ENCODE measurements at regions not wholly inside any gene's neighbourhood (a gene's known extent, or its start where the extent isn't known, plus 50 kb on each side); places are given as distances from the start of the nearest gene placed in this dataset.
"Not testable (repeated sequence)": the region's sequence is repeated elsewhere in the genome, so short reads cannot be mapped to it uniquely, and the experiment has no call there.

GRCh38 chr10:34013235-34013634 is 678.8 kb upstream of the NRP1 start:
- no peak for DNase-seq (ENCODE audit: low read depth, low spot score)
- TF ChIP-seq, protein P1, sequence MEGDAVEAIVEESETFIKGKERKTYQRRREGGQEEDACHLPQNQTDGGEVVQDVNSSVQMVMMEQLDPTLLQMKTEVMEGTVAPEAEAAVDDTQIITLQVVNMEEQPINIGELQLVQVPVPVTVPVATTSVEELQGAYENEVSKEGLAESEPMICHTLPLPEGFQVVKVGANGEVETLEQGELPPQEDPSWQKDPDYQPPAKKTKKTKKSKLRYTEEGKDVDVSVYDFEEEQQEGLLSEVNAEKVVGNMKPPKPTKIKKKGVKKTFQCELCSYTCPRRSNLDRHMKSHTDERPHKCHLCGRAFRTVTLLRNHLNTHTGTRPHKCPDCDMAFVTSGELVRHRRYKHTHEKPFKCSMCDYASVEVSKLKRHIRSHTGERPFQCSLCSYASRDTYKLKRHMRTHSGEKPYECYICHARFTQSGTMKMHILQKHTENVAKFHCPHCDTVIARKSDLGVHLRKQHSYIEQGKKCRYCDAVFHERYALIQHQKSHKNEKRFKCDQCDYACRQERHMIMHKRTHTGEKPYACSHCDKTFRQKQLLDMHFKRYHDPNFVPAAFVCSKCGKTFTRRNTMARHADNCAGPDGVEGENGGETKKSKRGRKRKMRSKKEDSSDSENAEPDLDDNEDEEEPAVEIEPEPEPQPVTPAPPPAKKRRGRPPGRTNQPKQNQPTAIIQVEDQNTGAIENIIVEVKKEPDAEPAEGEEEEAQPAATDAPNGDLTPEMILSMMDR (optimal IDR thresholded peaks at IDR 0.05 in 1 of 3, IDR thresholded peaks at IDR 0.05 in 1 of 3, conservative IDR thresholded peaks at IDR 0.05 in 1 of 3; ENCODE audit: extremely low read depth in 1 of 3, insufficient read depth in 2 of 3, low read length in 3 of 3): no peak
- no peak for TF ChIP-seq EZH2 (IDR thresholded peaks at IDR 0.05; ENCODE audit: low read length)
- Histone ChIP-seq H3K36me3 (ENCODE audit: control insufficient read depth in 2 of 2, extremely low read depth in 1 of 2, insufficient read depth in 2 of 2, low read length in 2 of 2) (no peaks in the 10 kb centered on the region), H2AFZ (ENCODE audit: control insufficient read depth, low read length) (no peak overlapping the region), H3K4me3 (ENCODE audit: control insufficient read depth in 2 of 3, extremely low read depth in 1 of 3, insufficient read depth in 2 of 3, low read depth in 1 of 3, low read length in 3 of 3) (no peak overlapping the region), H3K27me3 (ENCODE audit: control insufficient read depth, extremely low read depth, insufficient read depth, low read length) (no peaks in the 10 kb centered on the region), H3K4me2 (ENCODE audit: control insufficient read depth, extremely low read depth, insufficient read depth, low read depth, low read length) (no peak overlapping the region), H3K4me1 (ENCODE audit: control insufficient read depth, extremely low read depth, insufficient read depth, low read length) (no peaks in the 10 kb centered on the region), H3K9me1 (ENCODE audit: control insufficient read depth, extremely low read depth, insufficient read depth, low read length) (no peaks in the 10 kb centered on the region), H3K9me3 (ENCODE audit: control insufficient read depth, low read depth, low read length) (no peaks in the 10 kb centered on the region), H3K79me2 (ENCODE audit: control insufficient read depth, insufficient read depth, low read length) (no peaks in the 10 kb centered on the region), H4K20me1 (ENCODE audit: control insufficient read depth, extremely low read depth, insufficient read depth, low read length) (no peaks in the 10 kb centered on the region), H3K27ac (ENCODE audit: control insufficient read depth, insufficient read depth, low read length) (no peak overlapping the region), H3K9ac (ENCODE audit: control insufficient read depth, extremely low read depth, insufficient read depth, low read length) (no peak overlapping the region)
- dilution Hi-C loops (cut with MboI; ENCODE audit: extremely low pct_ligation_motif_present, low sequenced_read_pairs): no loop called here
- FAIRE-seq: no peak

- TF ChIP-seq, protein P1 (optimal IDR thresholded peaks at IDR 0.05 in 1 of 3, IDR thresholded peaks at IDR 0.05 in 1 of 3, conservative IDR thresholded peaks at IDR 0.05 in 1 of 3; ENCODE audit: extremely low read depth in 1 of 3, insufficient read depth in 2 of 3, low read length in 3 of 3): no peak
- no peak for TF ChIP-seq EZH2 (IDR thresholded peaks at IDR 0.05; ENCODE audit: low read length)
- dilution Hi-C loops (cut with MboI; ENCODE audit: extremely low pct_ligation_motif_present, low sequenced_read_pairs): no loop called here
- Histone ChIP-seq H3K27ac (ENCODE audit: control insufficient read depth, insufficient read depth, low read length) (no peak overlapping the region), H3K4me3 (ENCODE audit: control insufficient read depth in 2 of 3, extremely low read depth in 1 of 3, insufficient read depth in 2 of 3, low read depth in 1 of 3, low read length in 3 of 3) (no peak overlapping the region), H3K4me1 (ENCODE audit: control insufficient read depth, extremely low read depth, insufficient read depth, low read length) (no peaks in the 10 kb centered on the region), H2AFZ (ENCODE audit: control insufficient read depth, low read length) (no peak overlapping the region), H4K20me1 (ENCODE audit: control insufficient read depth, extremely low read depth, insufficient read depth, low read length) (no peaks in the 10 kb centered on the region), H3K27me3 (ENCODE audit: control insufficient read depth, extremely low read depth, insufficient read depth, low read length) (no peaks in the 10 kb centered on the region), H3K4me2 (ENCODE audit: control insufficient read depth, extremely low read depth, insufficient read depth, low read depth, low read length) (no peak overlapping the region), H3K79me2 (ENCODE audit: control insufficient read depth, insufficient read depth, low read length) (no peaks in the 10 kb centered on the region), H3K9ac (ENCODE audit: control insufficient read depth, extremely low read depth, insufficient read depth, low read length) (no peak overlapping the region), H3K36me3 (ENCODE audit: control insufficient read depth in 2 of 2, extremely low read depth in 1 of 2, insufficient read depth in 2 of 2, low read length in 2 of 2) (no peaks in the 10 kb centered on the region), H3K9me3 (ENCODE audit: control insufficient read depth, low read depth, low read length) (no peaks in the 10 kb centered on the region), H3K9me1 (ENCODE audit: control insufficient read depth, extremely low read depth, insufficient read depth, low read length) (no peaks in the 10 kb centered on the region)
- DNase-seq (ENCODE audit: low read depth, low spot score): no peak
- no peak for FAIRE-seq
Measured at GRCh38 chr10:34010891-34011290, 676.4 kb upstream of the NRP1 start.

DNA sequence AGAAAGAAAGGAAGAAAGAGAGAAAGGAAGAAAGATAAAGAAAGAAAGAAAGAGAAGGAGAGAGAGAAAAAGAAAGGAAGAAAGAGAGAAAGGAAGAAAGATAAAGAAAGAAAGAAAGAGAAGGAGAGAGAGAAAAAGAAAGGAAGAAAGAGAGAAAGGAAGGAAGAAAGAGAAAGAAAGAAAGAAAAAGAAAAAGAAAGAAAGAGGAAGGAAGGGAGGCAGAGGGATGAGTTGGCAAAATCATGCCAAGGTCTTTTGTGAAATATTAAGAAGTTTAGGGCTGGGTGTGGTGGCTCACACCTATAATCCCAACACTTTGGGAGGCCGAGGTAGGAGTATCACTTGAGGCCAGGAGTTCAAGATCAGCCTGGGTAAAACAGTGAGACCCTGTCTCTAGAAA is 675.8 kb upstream of the NRP1 start:
- H3K9me3 ChIP-seq (ENCODE audit: control insufficient read depth, low read depth, low read length); H4K20me1 ChIP-seq (ENCODE audit: control insufficient read depth, extremely low read depth, insufficient read depth, low read length); H3K4me3 ChIP-seq (ENCODE audit: control insufficient read depth in 2 of 3, extremely low read depth in 1 of 3, insufficient read depth in 2 of 3, low read depth in 1 of 3, low read length in 3 of 3); H3K9me1 ChIP-seq (ENCODE audit: control insufficient read depth, extremely low read depth, insufficient read depth, low read length); FAIRE-seq; H3K27me3 ChIP-seq (ENCODE audit: control insufficient read depth, extremely low read depth, insufficient read depth, low read length); H2AFZ ChIP-seq (ENCODE audit: control insufficient read depth, low read length); H3K4me2 ChIP-seq (ENCODE audit: control insufficient read depth, extremely low read depth, insufficient read depth, low read depth, low read length); H3K79me2 ChIP-seq (ENCODE audit: control insufficient read depth, insufficient read depth, low read length); DNase-seq (ENCODE audit: low read depth, low spot score); H3K27ac ChIP-seq (ENCODE audit: control insufficient read depth, insufficient read depth, low read length); H3K9ac ChIP-seq (ENCODE audit: control insufficient read depth, extremely low read depth, insufficient read depth, low read length); H3K36me3 ChIP-seq (ENCODE audit: control insufficient read depth in 2 of 2, extremely low read depth in 1 of 2, insufficient read depth in 2 of 2, low read length in 2 of 2); dilution Hi-C loops (cut with MboI; ENCODE audit: extremely low pct_ligation_motif_present, low sequenced_read_pairs); H3K4me1 ChIP-seq (ENCODE audit: control insufficient read depth, extremely low read depth, insufficient read depth, low read length): not testable (repeated sequence)

Data from keratinocyte (primary cell).